Neural cell (in vitro differentiated cells): ENCODE measurements at regions not wholly inside any gene's neighbourhood (a gene's known extent, or its start where the extent isn't known, plus 50 kb on each side); places are given as distances from the start of the nearest gene placed in this dataset.

Experiments
- H2AFZ ChIP-seq: fragments of 200-600, 300-800 bp; sonication (generic), shearing (Covaris generic); 2 replicates; pipeline ENCODE4 v1.6.0; 2014; ENCODE audit warnings: low read depth, mild to moderate bottlenecking, antibody characterized with exemption, low read length, moderate library complexity
- H3F3A ChIP-seq: fragments of 200-600 bp; shearing (Covaris generic); 2 replicates; pipeline ENCODE4 v1.6.1; 2016; ENCODE audit warnings: mild to moderate bottlenecking, moderate library complexity, mixed read lengths, antibody characterized with exemption, low read length; ENCODE audit not compliant: insufficient read depth, poor library complexity, severe bottlenecking
- H3K27ac ChIP-seq: fragments of 200-600, 300-800 bp; sonication (generic), shearing (Covaris generic); 2 replicates; pipeline ENCODE4 v1.5.1; 2014; ENCODE audit warnings: mild to moderate bottlenecking, low read length, moderate library complexity
- H3K27me3 ChIP-seq: fragments of 300-800, 200-600 bp; sonication (generic), shearing (Covaris generic); 2 replicates; pipeline ENCODE4 v1.6.0; 2014; ENCODE audit warnings: mild to moderate bottlenecking, low read depth, low read length, moderate library complexity; ENCODE audit not compliant: insufficient read depth
- H3K36me3 ChIP-seq: fragments of 300-800, 200-600 bp; sonication (generic), shearing (Covaris generic); 2 replicates; pipeline ENCODE4 v1.5.1; 2014; ENCODE audit warnings: mild to moderate bottlenecking, antibody characterized with exemption, low read length, moderate library complexity; ENCODE audit not compliant: insufficient read depth
- H3K4me2 ChIP-seq: fragments of 300-800, 200-600 bp; sonication (generic), shearing (Covaris generic); 2 replicates; pipeline ENCODE4 v1.6.0; 2014; ENCODE audit warnings: mild to moderate bottlenecking, low read length
- H3K4me3 ChIP-seq: fragments of 300-800, 200-600 bp; sonication (generic), shearing (Covaris generic); 2 replicates; pipeline ENCODE4 v1.5.1; 2014; ENCODE audit warnings: mild to moderate bottlenecking, low read length, moderate library complexity
- H3K79me2 ChIP-seq: fragments of 200-600 bp; shearing (Covaris generic); replicated peaks from 2 replicates; pipeline ENCODE4 v1.6.0; 2014; ENCODE audit warnings: mild to moderate bottlenecking, low read length, moderate library complexity; ENCODE audit not compliant: insufficient read depth
- H3K9ac ChIP-seq: fragments of 300-800, 200-600 bp; sonication (generic), shearing (Covaris generic); 2 replicates; pipeline ENCODE4 v1.6.1; 2016; ENCODE audit warnings: mild to moderate bottlenecking, low read length, mixed read lengths
- H3K9me2 ChIP-seq: fragments of 200-600 bp; shearing (Covaris generic); 2 replicates; pipeline ENCODE4 v1.6.1; 2016; ENCODE audit warnings: mild to moderate bottlenecking, low read length, mixed read lengths; ENCODE audit not compliant: insufficient read depth
- H3K9me3 ChIP-seq: fragments of 200-600, 300-800 bp; sonication (generic), shearing (Covaris generic); 2 replicates; pipeline ENCODE4 v1.6.1; 2016; ENCODE audit warnings: mild to moderate bottlenecking, mixed run types, low read length, moderate library complexity, mixed read lengths
- H4K20me1 ChIP-seq: fragments of 200-600 bp; shearing (Covaris generic); 2 replicates; pipeline ENCODE4 v1.6.1; 2016; ENCODE audit warnings: mild to moderate bottlenecking, mixed run types; ENCODE audit not compliant: insufficient read depth
- CTCF ChIP-seq: fragments of 450-650 bp; IDR thresholded peaks from 2 replicates; pipeline ENCODE4 v1.5.1; 2014; ENCODE audit warnings: antibody characterized with exemption, mild to moderate bottlenecking, moderate library complexity; ENCODE audit not compliant: poor library complexity, severe bottlenecking
- EP300 ChIP-seq: fragments of 450-650 bp; conservative IDR thresholded peaks from 2 replicates; pipeline ENCODE4 v1.6.1; 2014; ENCODE audit warnings: antibody characterized with exemption, mild to moderate bottlenecking, moderate library complexity; ENCODE audit not compliant: poor library complexity, severe bottlenecking
- EZH2 ChIP-seq: fragments of 200-600, 300-800 bp; shearing (Covaris generic), sonication (generic); IDR thresholded peaks from 2 replicates; pipeline ENCODE4 v1.6.1; 2014; ENCODE audit warnings: antibody characterized with exemption, low read length, borderline replicate concordance, mild to moderate bottlenecking; ENCODE audit not compliant: insufficient read depth, poor library complexity, severe bottlenecking
- MXI1 ChIP-seq: fragments of 450-650 bp; conservative IDR thresholded peaks from 2 replicates; pipeline ENCODE4 v1.6.1; 2014; ENCODE audit warnings: antibody characterized with exemption, mild to moderate bottlenecking; ENCODE audit not compliant: poor library complexity, severe bottlenecking
- POLR2AphosphoS5 ChIP-seq: IDR thresholded peaks from 2 replicates; pipeline ENCODE4 v1.6.1; 2012
- RAD21 ChIP-seq: fragments of 450-650 bp; conservative IDR thresholded peaks from 2 replicates; pipeline ENCODE4 v1.6.1; 2014; ENCODE audit warnings: antibody characterized with exemption, mild to moderate bottlenecking, moderate library complexity
- SMC3 ChIP-seq: fragments of 450-650 bp; conservative IDR thresholded peaks from 2 replicates; pipeline ENCODE4 v1.6.1; 2014; ENCODE audit warnings: antibody characterized with exemption, mild to moderate bottlenecking, moderate library complexity; ENCODE audit not compliant: poor library complexity
- TAF1 ChIP-seq: IDR thresholded peaks from 2 replicates; pipeline ENCODE4 v1.6.1; 2012; ENCODE audit warnings: low read depth
- TF ChIP-seq, protein P1 (sequence below): IDR thresholded peaks from 2 replicates; pipeline ENCODE4 v1.6.1; 2012; ENCODE audit warnings: borderline replicate concordance

DNA sequence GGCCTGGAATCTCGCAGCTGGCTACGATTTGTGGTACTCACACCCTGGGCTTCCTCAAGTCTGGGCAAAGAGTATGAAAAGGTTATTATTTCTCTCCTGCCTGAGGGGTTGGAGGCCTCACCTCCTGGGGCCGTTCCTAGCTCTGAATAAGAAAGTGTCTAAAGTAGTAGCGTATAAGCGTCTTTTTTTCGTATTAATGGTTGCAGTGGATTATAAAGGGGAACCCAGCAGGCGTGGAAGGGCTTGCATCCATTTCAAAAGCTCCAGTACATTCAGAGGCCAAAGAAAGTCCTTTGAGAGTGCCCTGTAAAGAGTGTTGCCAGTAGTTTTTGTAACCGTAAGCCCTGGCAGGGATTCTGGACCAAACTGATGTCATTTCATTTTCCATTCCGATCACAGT is 72.2 kb upstream of the MPHOSPH6 start:
- H3K36me3 ChIP-seq, result no peaks in the 10 kb centered on the region
- H3K27ac ChIP-seq, result no peak overlapping the region
- H3F3A ChIP-seq, result no peaks in the 10 kb centered on the region
- no peaks in the 10 kb centered on the region for H3K9me3 ChIP-seq
- no peaks in the 10 kb centered on the region for H3K27me3 ChIP-seq
- no peak overlapping the region for H3K4me2 ChIP-seq
- TF ChIP-seq, protein P1, sequence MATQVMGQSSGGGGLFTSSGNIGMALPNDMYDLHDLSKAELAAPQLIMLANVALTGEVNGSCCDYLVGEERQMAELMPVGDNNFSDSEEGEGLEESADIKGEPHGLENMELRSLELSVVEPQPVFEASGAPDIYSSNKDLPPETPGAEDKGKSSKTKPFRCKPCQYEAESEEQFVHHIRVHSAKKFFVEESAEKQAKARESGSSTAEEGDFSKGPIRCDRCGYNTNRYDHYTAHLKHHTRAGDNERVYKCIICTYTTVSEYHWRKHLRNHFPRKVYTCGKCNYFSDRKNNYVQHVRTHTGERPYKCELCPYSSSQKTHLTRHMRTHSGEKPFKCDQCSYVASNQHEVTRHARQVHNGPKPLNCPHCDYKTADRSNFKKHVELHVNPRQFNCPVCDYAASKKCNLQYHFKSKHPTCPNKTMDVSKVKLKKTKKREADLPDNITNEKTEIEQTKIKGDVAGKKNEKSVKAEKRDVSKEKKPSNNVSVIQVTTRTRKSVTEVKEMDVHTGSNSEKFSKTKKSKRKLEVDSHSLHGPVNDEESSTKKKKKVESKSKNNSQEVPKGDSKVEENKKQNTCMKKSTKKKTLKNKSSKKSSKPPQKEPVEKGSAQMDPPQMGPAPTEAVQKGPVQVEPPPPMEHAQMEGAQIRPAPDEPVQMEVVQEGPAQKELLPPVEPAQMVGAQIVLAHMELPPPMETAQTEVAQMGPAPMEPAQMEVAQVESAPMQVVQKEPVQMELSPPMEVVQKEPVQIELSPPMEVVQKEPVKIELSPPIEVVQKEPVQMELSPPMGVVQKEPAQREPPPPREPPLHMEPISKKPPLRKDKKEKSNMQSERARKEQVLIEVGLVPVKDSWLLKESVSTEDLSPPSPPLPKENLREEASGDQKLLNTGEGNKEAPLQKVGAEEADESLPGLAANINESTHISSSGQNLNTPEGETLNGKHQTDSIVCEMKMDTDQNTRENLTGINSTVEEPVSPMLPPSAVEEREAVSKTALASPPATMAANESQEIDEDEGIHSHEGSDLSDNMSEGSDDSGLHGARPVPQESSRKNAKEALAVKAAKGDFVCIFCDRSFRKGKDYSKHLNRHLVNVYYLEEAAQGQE, result no peak
- TF ChIP-seq CTCF (no peak), EZH2 (no peak), POLR2AphosphoS5 (no peak), TAF1 (no peak), EP300 (no peak)
- no peaks in the 10 kb centered on the region for H4K20me1 ChIP-seq
- no peaks in the 10 kb centered on the region for H3K9me2 ChIP-seq
- H3K4me3 ChIP-seq, result no peak overlapping the region
- H2AFZ ChIP-seq, result no peak overlapping the region
- no peaks in the 10 kb centered on the region for H3K79me2 ChIP-seq
- no peak overlapping the region for H3K9ac ChIP-seq

DNA sequence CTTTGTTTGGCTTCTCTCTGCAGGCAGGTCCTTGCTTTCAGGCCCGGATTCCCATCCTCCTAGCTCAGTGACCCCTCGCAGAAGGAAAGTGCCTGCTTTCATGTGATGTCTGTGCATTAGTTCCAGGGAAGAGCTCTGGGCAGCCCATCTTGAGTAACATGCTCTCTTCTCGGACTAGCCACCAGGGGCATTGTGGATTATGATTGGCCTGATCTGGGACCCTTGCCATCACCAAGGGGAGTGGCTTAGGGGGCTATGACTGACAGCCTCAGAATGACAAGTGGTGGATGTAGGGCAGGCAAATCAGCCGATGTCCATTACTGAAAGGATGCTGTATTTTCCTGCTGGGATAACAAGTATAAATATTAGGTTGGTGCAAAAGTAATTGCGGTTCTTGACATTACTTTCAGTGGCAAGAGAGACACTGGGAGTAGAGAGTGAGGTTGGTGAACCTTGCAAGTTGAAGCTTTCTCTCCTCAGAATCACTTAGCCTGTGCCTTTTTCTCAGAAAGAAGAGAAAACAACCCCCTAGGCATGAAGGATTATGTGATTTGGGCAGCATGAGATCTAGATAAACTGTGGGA is 71.5 kb upstream of the MPHOSPH6 start:
- TF ChIP-seq MXI1 (no peak), EP300 (no peak), SMC3 (no peak), EZH2 (no peak), CTCF (peak; percentile 28), RAD21 (no peak), TAF1 (no peak), POLR2AphosphoS5 (peak; percentile 74)
- TF ChIP-seq, protein P1, result no peak
- Histone ChIP-seq H3K9me3 (no peaks in the 10 kb centered on the region), H2AFZ (no peak overlapping the region), H3F3A (no peaks in the 10 kb centered on the region), H3K27me3 (no peaks in the 10 kb centered on the region), H3K79me2 (no peaks in the 10 kb centered on the region), H3K4me3 (no peak overlapping the region), H3K9ac (no peak overlapping the region), H3K9me2 (no peaks in the 10 kb centered on the region), H3K36me3 (no peaks in the 10 kb centered on the region), H3K27ac (no peak overlapping the region), H4K20me1 (no peaks in the 10 kb centered on the region), H3K4me2 (no peak overlapping the region)
